SK-N-SH (cell line): ENCODE measurements at regions not wholly inside any gene's neighbourhood (a gene's known extent, or its start where the extent isn't known, plus 50 kb on each side); places are given as distances from the start of the nearest gene placed in this dataset.
"Not testable (repeated sequence)": the region's sequence is repeated elsewhere in the genome, so short reads cannot be mapped to it uniquely, and the experiment has no call there.

Experiments
- RAD21 ChIP-seq: IDR thresholded peaks from 2 replicates; pipeline ENCODE4 v1.6.1; 2012; ENCODE audit warnings: mild to moderate bottlenecking, low read length
- SIN3A ChIP-seq: IDR thresholded peaks from 2 replicates; pipeline ENCODE4 v1.6.1; 2012; ENCODE audit warnings: low read depth, mild to moderate bottlenecking, low read length, moderate library complexity, borderline replicate concordance
- TF ChIP-seq, protein P1 (sequence below): fragments of 200-600 bp; sonication (generic); IDR thresholded peaks from 2 replicates; pipeline ENCODE4 v1.6.1; 2017; ENCODE audit warnings: antibody characterized with exemption, mild to moderate bottlenecking, moderate library complexity

DNA sequence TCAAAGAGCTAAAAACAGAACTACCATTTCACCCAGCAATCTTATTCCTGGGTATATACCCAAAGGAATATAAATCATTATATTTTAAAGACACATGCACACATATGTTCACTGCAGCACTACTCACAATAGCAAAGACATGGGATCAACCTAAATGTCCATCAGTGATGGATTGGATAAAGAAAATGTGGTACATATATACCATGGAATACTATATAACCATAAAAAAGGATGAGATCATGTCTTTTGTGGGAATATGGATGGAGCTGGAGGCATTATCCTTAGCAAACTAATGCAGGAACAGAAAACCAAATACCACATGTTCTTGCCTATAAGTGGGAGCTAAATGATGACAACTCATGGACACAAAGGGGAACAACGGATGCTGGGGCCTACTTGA, 205.1 kb downstream of the EBLN2 start:
- TF ChIP-seq, protein P1, sequence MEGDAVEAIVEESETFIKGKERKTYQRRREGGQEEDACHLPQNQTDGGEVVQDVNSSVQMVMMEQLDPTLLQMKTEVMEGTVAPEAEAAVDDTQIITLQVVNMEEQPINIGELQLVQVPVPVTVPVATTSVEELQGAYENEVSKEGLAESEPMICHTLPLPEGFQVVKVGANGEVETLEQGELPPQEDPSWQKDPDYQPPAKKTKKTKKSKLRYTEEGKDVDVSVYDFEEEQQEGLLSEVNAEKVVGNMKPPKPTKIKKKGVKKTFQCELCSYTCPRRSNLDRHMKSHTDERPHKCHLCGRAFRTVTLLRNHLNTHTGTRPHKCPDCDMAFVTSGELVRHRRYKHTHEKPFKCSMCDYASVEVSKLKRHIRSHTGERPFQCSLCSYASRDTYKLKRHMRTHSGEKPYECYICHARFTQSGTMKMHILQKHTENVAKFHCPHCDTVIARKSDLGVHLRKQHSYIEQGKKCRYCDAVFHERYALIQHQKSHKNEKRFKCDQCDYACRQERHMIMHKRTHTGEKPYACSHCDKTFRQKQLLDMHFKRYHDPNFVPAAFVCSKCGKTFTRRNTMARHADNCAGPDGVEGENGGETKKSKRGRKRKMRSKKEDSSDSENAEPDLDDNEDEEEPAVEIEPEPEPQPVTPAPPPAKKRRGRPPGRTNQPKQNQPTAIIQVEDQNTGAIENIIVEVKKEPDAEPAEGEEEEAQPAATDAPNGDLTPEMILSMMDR = not testable (repeated sequence)
- TF ChIP-seq RAD21, SIN3A: not testable (repeated sequence)
